ENCODE measurements at regions not wholly inside any gene's neighbourhood (a gene's known extent, or its start where the extent isn't known, plus 50 kb on each side); places are given as distances from the start of the nearest gene placed in this dataset.

GRCh38 chr2:45289997-45290709 lies 280.9 kb upstream of the SIX2 start:
- in situ Hi-C loops (cut with HindIII; ENCODE audit: low pct_unique_long_range_greater_than_20kb, low sequenced_read_pairs): no loop called here
- no peak for TF ChIP-seq JUND (IDR thresholded peaks at IDR 0.05; ENCODE audit: low read depth)
- no peak for DNase-seq (ENCODE audit: low read depth in 1 of 2, low spot score in 1 of 2)

DNA sequence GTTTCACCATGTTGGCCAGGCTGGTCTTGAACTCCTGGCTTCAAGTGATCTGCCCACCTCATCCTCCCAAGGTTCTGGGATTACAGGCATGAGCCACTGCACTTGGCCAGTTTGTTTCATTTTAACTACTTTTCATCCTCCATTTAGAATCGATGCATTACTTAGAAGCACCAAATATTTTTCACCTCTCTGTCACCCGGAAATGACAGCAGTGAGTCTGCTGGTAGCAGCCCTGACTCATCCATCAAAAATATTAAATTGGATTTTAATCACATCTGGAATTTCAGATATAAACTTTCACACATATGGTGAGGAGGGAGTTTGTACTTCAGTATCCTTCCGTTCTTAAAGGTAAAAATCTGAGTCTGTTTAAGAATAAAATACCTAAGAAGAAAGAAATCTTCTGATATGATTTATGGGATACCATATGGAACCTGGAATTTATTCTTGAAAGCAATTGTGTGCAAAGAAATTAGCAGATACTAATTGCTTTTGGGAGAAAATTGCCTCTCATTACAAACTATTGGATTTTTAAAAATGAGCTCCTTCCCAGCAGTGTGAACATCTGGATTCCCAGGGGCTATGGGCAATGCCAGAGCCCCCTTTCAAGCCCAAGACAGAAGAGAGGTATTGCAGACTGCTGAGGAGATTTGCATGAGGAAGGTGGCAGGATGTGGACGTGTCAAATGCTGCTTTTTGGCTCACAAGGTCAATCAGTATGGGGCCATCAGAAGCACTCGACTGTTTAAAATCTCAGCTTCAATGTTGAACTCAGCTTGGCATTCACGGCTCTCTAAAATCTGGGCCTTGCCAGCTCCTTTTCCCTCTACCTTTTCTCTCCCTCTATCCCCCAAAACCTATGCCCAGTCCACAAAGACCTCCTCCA lies 279.5 kb upstream of the SIX2 start:
- DNase-seq (ENCODE audit: low read depth in 1 of 2, low spot score in 1 of 2): no peak
- no peak for TF ChIP-seq JUND (IDR thresholded peaks at IDR 0.05; ENCODE audit: low read depth)
- in situ Hi-C loops (cut with HindIII; ENCODE audit: low pct_unique_long_range_greater_than_20kb, low sequenced_read_pairs): no loop called here

GRCh38 chr2:45287045-45287444 lies 277.8 kb upstream of the SIX2 start:
- TF ChIP-seq JUND (IDR thresholded peaks at IDR 0.05; ENCODE audit: low read depth): no peak
- in situ Hi-C loops (cut with HindIII; ENCODE audit: low pct_unique_long_range_greater_than_20kb, low sequenced_read_pairs): no loop called here
- DNase-seq (ENCODE audit: low read depth in 1 of 2, low spot score in 1 of 2): no peak

DNA sequence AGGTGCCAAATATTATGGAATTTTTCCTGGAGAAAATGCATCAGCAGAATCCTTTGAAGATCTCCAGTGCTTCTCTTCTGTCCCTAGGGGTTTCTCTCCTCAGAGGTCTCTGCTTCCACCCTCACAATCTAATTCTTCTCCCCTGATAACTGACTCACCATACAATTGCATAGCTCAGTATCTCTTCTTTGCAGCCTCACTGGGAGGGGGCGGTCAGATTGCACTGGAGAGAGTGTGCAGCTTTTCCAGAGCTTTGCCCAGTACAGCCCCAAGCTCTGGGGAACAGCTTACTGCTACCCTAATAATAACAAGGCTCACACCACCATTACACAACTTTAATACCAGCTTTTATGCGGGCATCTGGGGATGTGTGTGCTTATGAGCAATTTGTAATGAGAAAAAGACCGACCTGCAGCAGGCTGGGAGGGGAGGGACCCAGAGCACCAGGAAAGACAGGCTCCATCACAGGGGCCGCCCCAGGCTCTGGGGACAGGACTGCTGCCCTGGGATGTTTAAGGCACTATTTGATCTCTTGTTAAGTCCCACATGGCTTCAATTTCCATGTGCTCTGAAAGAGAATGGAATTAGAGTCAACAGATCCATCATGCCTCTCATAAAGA lies 276.6 kb upstream of the SIX2 start:
- in situ Hi-C loops (cut with HindIII; ENCODE audit: low pct_unique_long_range_greater_than_20kb, low sequenced_read_pairs): no loop called here
- TF ChIP-seq JUND (IDR thresholded peaks at IDR 0.05; ENCODE audit: low read depth): no peak
- DNase-seq (ENCODE audit: low read depth in 1 of 2, low spot score in 1 of 2): no peak

GRCh38 chr2:45285311-45285710 lies 276.1 kb upstream of the SIX2 start:
- TF ChIP-seq JUND (IDR thresholded peaks at IDR 0.05; ENCODE audit: low read depth): no peak
- in situ Hi-C loops (cut with HindIII; ENCODE audit: low pct_unique_long_range_greater_than_20kb, low sequenced_read_pairs): no loop called here
- no peak for DNase-seq (ENCODE audit: low read depth in 1 of 2, low spot score in 1 of 2)

DNA sequence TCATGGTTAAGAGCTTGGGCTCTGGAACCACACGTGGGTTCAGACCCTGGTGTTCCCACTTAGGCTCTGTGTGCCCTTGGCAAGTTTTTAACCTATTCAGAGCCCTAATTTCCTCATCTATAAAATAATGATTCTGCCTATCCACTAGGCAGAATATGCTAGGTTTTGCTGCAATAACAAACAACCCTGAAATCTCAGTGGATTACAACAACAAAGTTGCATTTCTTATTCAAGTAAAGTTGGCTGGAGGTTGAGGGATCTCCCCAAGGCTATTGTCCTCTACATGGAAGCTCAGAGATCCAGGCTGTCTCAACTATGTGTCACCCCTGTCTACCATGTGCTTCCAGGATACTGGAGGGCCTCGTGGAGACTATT lies 275.4 kb upstream of the SIX2 start:
- TF ChIP-seq JUND (IDR thresholded peaks at IDR 0.05; ENCODE audit: low read depth): no peak
- DNase-seq (ENCODE audit: low read depth in 1 of 2, low spot score in 1 of 2): no peak
- in situ Hi-C loops (cut with HindIII; ENCODE audit: low pct_unique_long_range_greater_than_20kb, low sequenced_read_pairs): no loop called here

GRCh38 chr2:45283764-45284620 lies 274.7 kb upstream of the SIX2 start:
- DNase-seq (ENCODE audit: low read depth in 1 of 2, low spot score in 1 of 2): peak in 1 of 2 experiments; percentile 9
- in situ Hi-C loops (cut with HindIII; ENCODE audit: low pct_unique_long_range_greater_than_20kb, low sequenced_read_pairs): no loop called here
- no peak for TF ChIP-seq JUND (IDR thresholded peaks at IDR 0.05; ENCODE audit: low read depth)

GRCh38 chr2:45282646-45283045 lies 273.4 kb upstream of the SIX2 start:
- no peak for DNase-seq (ENCODE audit: low read depth in 1 of 2, low spot score in 1 of 2)
- TF ChIP-seq JUND (IDR thresholded peaks at IDR 0.05; ENCODE audit: low read depth): no peak
- in situ Hi-C loops (cut with HindIII; ENCODE audit: low pct_unique_long_range_greater_than_20kb, low sequenced_read_pairs): no loop called here

DNA sequence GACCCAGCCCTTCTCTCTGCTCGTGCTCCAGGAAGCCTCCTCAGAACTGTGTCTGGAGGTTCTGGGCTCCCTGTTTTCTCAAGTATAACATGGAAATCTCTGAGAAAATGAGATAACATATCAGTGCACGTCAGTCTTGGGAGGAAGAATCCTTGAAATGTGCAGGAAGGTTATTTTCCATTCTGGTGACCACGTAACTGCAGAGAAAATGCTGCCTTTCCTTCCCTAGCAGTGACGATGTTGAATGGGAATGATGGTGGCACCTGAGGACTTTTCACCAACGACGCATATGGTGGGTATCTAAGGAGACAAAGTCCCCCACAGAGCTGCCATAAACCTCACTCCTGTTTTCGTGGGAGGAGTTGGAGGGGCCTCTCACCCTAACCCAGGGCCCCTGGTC lies 272.1 kb upstream of the SIX2 start:
- DNase-seq (ENCODE audit: low read depth in 1 of 2, low spot score in 1 of 2): no peak
- in situ Hi-C loops (cut with HindIII; ENCODE audit: low pct_unique_long_range_greater_than_20kb, low sequenced_read_pairs): no loop called here
- no peak for TF ChIP-seq JUND (IDR thresholded peaks at IDR 0.05; ENCODE audit: low read depth)

DNA sequence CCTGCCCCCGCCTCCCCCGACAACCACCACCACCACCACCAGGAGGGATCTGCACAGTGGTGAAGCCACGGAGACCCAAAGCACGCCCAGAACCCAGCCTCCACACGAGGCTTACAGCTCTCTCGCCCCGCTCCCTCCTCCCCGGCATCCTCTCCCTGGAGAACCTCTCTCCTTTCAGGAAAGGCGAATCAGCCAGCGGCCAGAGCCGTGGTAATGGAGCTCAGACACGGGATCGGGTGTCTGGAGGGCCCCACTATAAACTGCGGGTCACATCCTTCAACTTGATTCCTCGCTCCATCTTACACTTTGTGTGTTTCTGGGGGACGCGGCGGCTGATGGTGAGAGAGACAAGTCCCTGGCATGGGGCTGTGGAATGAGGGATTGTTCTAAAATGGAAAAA lies 271.5 kb upstream of the SIX2 start:
- in situ Hi-C loops (cut with HindIII; ENCODE audit: low pct_unique_long_range_greater_than_20kb, low sequenced_read_pairs): no loop called here
- DNase-seq (ENCODE audit: low read depth in 1 of 2, low spot score in 1 of 2): no peak
- TF ChIP-seq JUND (IDR thresholded peaks at IDR 0.05; ENCODE audit: low read depth): no peak

DNA sequence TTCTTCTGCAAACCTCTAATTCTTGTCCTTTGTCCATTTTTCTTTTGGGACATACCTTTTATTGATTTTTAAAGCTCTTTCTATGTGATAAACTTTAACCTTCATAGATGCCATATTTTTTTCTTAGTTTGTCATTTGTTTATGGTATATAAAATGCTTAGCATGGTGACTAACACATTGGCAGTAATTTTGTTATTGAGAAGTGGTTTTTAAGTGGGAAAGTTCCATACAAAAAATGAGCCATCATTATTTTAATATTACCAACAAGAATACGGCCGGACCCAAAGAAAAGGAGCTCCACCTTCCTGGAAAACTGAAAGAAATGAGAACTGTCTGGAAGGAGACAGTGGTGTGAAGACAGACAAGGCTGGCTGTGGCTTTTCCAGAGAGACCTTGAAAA lies 270.1 kb upstream of the SIX2 start:
- in situ Hi-C loops (cut with HindIII; ENCODE audit: low pct_unique_long_range_greater_than_20kb, low sequenced_read_pairs): no loop called here
- no peak for DNase-seq (ENCODE audit: low read depth in 1 of 2, low spot score in 1 of 2)
- no peak for TF ChIP-seq JUND (IDR thresholded peaks at IDR 0.05; ENCODE audit: low read depth)

- TF ChIP-seq JUND (IDR thresholded peaks at IDR 0.05; ENCODE audit: low read depth): no peak
- DNase-seq (ENCODE audit: low read depth in 1 of 2, low spot score in 1 of 2): no peak
- in situ Hi-C loops (cut with HindIII; ENCODE audit: low pct_unique_long_range_greater_than_20kb, low sequenced_read_pairs): no loop called here
Observed at GRCh38 chr2:45278365-45279078, 269.3 kb upstream of the SIX2 start.

Data from T47D (cell line).